GM18909 (cell line): ENCODE measurements at regions not wholly inside any gene's neighbourhood (a gene's known extent, or its start where the extent isn't known, plus 50 kb on each side); places are given as distances from the start of the nearest gene placed in this dataset.

Experiments used
- ATAC-seq: cut with Tn5 transposase; IDR thresholded peaks from one replicate; pipeline ENCODE4 v1.9.1; 2021; ENCODE audit warnings: mild to moderate bottlenecking; ENCODE audit not compliant: unreplicated experiment, poor library complexity

GRCh38 chr18:72104851-72105250 lies 439.3 kb downstream of the CBLN2 start:
- no peak for ATAC-seq

- no peak for ATAC-seq
Observed at GRCh38 chr18:72102412-72102811, 441.7 kb downstream of the CBLN2 start.

- no peak for ATAC-seq
Observed at GRCh38 chr18:72100465-72101004, 443.6 kb downstream of the CBLN2 start.

- no peak for ATAC-seq
Observed at GRCh38 chr18:72091369-72091768, 452.8 kb downstream of the CBLN2 start.

- no peak for ATAC-seq
Observed at GRCh38 chr18:72089432-72089831, 454.7 kb downstream of the CBLN2 start.

GRCh38 chr18:72086421-72086820 lies 457.7 kb downstream of the CBLN2 start:
- ATAC-seq, result no peak

GRCh38 chr18:72075040-72075439 lies 469.1 kb downstream of the CBLN2 start:
- no peak for ATAC-seq

GRCh38 chr18:72063001-72063400 lies 481.1 kb downstream of the CBLN2 start:
- ATAC-seq, result no peak

GRCh38 chr18:72058851-72059250 lies 485.3 kb downstream of the CBLN2 start:
- no peak for ATAC-seq

GRCh38 chr18:72056171-72056570 lies 488.0 kb downstream of the CBLN2 start:
- ATAC-seq, result no peak

GRCh38 chr18:72041313-72042032 lies 502.7 kb downstream of the CBLN2 start:
- no peak for ATAC-seq

GRCh38 chr18:72013427-72013850 lies 530.7 kb downstream of the CBLN2 start:
- no peak for ATAC-seq

- no peak for ATAC-seq
Observed at GRCh38 chr18:71998547-71999097, 545.5 kb downstream of the CBLN2 start.

- no peak for ATAC-seq
Observed at GRCh38 chr18:71995904-71996465, 548.2 kb downstream of the CBLN2 start.

GRCh38 chr18:71994273-71994672 lies 549.9 kb downstream of the CBLN2 start:
- ATAC-seq, result no peak

- ATAC-seq, result no peak
Observed at GRCh38 chr18:71989616-71990015, 554.5 kb downstream of the CBLN2 start.

- ATAC-seq, result no peak
Observed at GRCh38 chr18:71986351-71987050, 557.6 kb downstream of the CBLN2 start.

- no peak for ATAC-seq
Observed at GRCh38 chr18:71976744-71977143, 567.4 kb downstream of the CBLN2 start.

- no peak for ATAC-seq
Observed at GRCh38 chr18:71966791-71967190, 577.4 kb downstream of the CBLN2 start.

GRCh38 chr18:71958605-71959004 lies 585.5 kb downstream of the CBLN2 start:
- no peak for ATAC-seq

GRCh38 chr18:71951001-71951400 lies 593.1 kb downstream of the CBLN2 start:
- ATAC-seq, result no peak
